ENCODE measurements at regions not wholly inside any gene's neighbourhood (a gene's known extent, or its start where the extent isn't known, plus 50 kb on each side); places are given as distances from the start of the nearest gene placed in this dataset.

DNA sequence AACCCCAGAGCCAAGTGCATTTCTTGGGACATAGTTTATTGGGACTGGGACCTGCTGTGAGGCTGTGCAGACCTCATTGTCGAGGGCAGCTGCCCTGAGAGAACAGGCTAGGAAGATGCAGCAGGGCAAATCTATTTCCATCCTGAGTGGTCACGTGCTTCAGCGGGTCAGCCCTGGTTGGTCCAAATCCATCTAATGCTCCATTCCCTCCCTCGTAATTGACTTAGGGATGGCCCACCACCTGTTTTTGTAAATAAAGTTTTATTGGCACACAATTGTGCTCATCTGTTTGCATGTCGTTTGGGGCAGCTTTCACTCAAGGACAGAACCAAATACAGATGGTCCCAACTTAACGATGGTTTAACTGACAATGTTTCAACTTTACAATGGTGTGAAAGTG is 75.5 kb upstream of the ADGRE5 start:
- TF ChIP-seq, protein P1, sequence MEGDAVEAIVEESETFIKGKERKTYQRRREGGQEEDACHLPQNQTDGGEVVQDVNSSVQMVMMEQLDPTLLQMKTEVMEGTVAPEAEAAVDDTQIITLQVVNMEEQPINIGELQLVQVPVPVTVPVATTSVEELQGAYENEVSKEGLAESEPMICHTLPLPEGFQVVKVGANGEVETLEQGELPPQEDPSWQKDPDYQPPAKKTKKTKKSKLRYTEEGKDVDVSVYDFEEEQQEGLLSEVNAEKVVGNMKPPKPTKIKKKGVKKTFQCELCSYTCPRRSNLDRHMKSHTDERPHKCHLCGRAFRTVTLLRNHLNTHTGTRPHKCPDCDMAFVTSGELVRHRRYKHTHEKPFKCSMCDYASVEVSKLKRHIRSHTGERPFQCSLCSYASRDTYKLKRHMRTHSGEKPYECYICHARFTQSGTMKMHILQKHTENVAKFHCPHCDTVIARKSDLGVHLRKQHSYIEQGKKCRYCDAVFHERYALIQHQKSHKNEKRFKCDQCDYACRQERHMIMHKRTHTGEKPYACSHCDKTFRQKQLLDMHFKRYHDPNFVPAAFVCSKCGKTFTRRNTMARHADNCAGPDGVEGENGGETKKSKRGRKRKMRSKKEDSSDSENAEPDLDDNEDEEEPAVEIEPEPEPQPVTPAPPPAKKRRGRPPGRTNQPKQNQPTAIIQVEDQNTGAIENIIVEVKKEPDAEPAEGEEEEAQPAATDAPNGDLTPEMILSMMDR (IDR thresholded peaks at IDR 0.05; ENCODE audit: borderline replicate concordance, extremely low read depth, low read length, poor library complexity, severe bottlenecking): no peak
- TF ChIP-seq EZH2 (IDR thresholded peaks at IDR 0.05; ENCODE audit: borderline replicate concordance, low read depth, low read length, severe bottlenecking): no peak
